ENCODE measurements at regions not wholly inside any gene's neighbourhood (a gene's known extent, or its start where the extent isn't known, plus 50 kb on each side); places are given as distances from the start of the nearest gene placed in this dataset.
"Not testable (repeated sequence)": the region's sequence is repeated elsewhere in the genome, so short reads cannot be mapped to it uniquely, and the experiment has no call there.

DNA sequence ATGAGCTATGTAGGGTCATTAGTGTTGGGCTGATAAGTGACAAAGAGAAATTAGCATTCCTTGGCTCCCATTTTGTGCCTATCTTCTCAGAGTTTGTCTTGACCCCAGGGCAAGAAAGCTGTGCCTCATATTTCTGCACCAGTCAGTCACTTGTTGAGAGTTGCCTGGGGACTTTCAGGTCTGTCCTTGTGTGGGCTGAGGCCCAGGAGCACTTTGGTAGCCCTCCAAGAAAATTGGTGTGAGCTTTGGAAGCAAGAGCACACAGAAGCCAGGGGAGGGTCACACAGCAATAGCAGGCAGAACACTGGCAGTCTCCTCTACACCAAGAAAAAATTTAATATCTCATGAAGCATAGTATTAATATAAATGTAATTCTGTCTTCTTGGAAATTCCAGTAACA, 239.9 kb downstream of the NPR3 start:
- DNase-seq (ENCODE audit: low spot score in 2 of 2) (no peak), ATAC-seq (no peak)
- Mint-ChIP-seq H3K36me3 (no peaks in the 10 kb centered on the region), H3K27ac (no peak overlapping the region), H3K9me3 (peaks cover 7% of the 10 kb centered on the region), H3K4me1 (no peaks in the 10 kb centered on the region), H3K4me3 (no peak overlapping the region)

DNA sequence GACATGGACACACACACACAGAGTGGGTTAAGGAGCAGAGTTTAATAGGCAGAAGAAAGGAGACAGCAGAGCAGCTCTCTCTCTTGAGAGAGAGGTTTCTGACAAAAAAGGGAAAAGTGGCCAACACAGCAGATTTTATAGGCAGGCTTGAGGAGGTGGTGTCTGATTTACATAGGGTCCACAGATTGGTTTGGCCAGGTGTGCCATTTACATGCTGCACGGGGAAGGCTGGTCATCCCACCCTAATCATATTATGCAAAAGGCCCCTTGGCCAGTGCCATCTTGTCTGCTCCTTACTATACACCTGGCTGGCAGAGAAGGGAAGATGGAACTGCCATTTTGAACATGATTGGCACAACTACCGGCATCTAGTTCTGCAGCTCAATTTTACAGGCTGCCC, 240.8 kb downstream of the NPR3 start:
- Mint-ChIP-seq H3K36me3 (no peaks in the 10 kb centered on the region), H3K27ac (no peak overlapping the region), H3K9me3 (peaks cover 7% of the 10 kb centered on the region), H3K4me1 (no peaks in the 10 kb centered on the region), H3K4me3 (no peak overlapping the region)
- ATAC-seq (no peak), DNase-seq (ENCODE audit: low spot score in 2 of 2) (no peak)

DNA sequence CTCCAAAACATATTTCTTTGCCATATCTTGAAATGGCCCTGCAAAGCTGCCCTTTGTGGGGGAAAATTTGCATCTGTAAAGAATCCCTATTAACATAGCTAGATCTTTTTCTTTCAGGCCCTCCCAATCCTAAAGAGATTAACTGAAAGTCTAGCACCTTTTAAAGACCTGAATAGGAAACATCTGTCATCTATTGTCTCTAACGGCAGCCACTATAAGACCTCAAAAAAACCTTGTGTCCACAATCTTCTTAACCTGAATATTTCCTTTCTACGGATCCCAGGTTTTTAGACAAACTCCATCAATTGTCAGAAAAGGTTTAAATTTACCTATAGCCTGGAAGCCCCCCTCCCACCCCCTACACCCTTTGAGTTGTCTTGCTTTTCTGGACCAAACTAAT, 241.3 kb downstream of the NPR3 start:
- H3K9me3 Mint-ChIP-seq; H3K36me3 Mint-ChIP-seq; H3K4me1 Mint-ChIP-seq; DNase-seq (ENCODE audit: low spot score in 2 of 2); H3K27ac Mint-ChIP-seq; ATAC-seq; H3K4me3 Mint-ChIP-seq: not testable (repeated sequence)

DNA sequence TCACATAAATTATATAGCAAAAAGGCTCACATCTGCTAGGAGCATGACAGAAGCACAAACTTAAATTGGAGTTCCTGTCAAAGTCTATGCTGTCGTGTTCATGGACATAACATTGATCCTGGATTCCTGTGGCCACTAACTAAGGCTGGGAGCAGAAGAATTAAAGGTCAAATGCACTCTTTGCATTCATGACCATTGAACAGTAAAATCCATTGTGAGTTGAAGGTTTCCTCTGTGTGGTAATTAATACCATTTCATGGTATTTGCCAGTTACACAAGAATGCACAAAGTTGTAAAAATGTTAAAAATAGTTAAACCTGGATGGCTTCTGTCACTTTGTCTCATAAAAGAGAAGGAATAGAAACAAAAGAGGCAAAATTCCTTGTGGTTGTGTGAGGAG, 242.6 kb downstream of the NPR3 start:
- Mint-ChIP-seq H3K36me3 (no peaks in the 10 kb centered on the region), H3K4me3 (no peak overlapping the region), H3K27ac (no peak overlapping the region), H3K4me1 (no peaks in the 10 kb centered on the region), H3K9me3 (peaks cover 15% of the 10 kb centered on the region)
- ATAC-seq (no peak), DNase-seq (ENCODE audit: low spot score in 2 of 2) (no peak)

DNA sequence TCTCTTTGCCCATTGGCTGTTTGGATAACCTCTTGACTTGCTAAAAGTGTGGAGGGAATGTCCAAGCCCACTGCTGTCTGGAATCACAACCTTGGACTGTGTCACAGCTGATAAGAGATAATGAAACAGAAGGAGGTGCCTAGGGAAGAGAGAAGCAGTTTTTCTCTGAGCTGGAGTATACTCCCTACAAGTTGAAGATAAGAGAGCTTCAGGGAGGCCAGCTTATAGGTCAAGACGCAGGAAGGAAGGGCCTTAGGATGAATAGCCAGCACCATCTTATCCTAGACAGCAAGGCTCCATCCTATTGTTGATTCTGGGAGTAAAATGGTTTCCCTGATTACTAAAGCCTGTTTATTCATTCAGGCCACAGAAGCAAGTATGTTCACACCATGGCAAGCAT, 244.7 kb downstream of the NPR3 start:
- no peak for DNase-seq (ENCODE audit: low spot score in 2 of 2)
- no peak for ATAC-seq
- Mint-ChIP-seq H3K4me3 (no peak overlapping the region), H3K27ac (no peak overlapping the region), H3K4me1 (no peaks in the 10 kb centered on the region), H3K36me3 (no peaks in the 10 kb centered on the region), H3K9me3 (peaks cover 13% of the 10 kb centered on the region)

DNA sequence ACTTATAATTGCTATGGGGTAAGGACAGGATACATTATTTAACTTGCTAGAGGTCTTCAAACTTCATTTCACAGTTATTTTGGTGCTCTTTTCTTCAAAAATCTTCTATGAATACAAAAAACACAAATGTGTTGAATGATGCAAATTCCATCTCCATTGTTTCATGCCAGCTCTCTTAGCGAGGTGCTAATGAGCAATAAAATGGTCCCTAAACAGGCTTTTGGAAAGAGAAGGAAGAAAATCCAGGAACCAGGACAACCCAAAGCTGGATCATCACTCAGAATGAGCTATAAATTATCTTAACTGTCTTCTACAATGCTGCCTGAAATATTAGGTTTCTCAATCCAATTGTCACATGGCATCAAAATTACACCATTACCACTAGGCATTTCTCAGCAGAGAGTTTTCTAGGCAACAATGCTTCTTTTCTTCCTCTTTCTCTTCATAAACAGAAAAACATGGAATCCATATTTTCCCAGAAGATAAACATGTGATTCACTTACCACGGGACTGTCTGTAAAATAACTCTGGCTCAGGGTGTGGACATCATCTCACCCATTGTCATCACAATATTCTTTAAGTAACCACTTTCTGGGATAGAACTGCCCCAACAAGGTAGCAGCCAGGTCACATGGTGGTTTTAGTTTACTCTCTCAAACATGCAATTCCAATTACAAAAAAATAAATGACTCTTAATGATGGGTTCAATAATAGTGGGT, 249.4 kb downstream of the NPR3 start:
- Mint-ChIP-seq H3K4me1 (no peaks in the 10 kb centered on the region), H3K9me3 (peaks cover 11% of the 10 kb centered on the region), H3K4me3 (no peak overlapping the region), H3K36me3 (no peaks in the 10 kb centered on the region), H3K27ac (no peak overlapping the region)
- ATAC-seq (no peak), DNase-seq (ENCODE audit: low spot score in 2 of 2) (no peak)

DNA sequence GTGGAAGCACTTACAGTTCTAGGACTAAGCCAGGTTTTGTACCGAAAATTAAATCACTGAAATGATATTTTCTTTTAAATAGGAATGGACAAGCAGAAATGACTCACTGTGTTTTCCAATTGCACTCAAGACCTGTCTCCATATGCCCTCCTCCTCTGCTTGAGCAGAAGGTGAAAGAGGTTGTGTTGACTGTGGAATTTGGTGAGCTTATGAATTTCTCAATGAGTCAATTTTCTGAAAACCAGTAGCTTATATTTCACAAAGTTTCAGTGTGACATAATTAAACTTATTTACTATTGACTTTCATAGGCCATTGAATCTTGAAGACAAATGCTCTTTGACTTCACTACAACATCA, 249.9 kb downstream of the NPR3 start:
- no peak overlapping the region for H3K4me3 Mint-ChIP-seq
- H3K4me1 Mint-ChIP-seq = no peaks in the 10 kb centered on the region
- no peaks in the 10 kb centered on the region for H3K36me3 Mint-ChIP-seq
- DNase-seq (ENCODE audit: low spot score in 2 of 2) (no peak), ATAC-seq (no peak)
- peaks cover 11% of the 10 kb centered on the region for H3K9me3 Mint-ChIP-seq
- no peak overlapping the region for H3K27ac Mint-ChIP-seq

DNA sequence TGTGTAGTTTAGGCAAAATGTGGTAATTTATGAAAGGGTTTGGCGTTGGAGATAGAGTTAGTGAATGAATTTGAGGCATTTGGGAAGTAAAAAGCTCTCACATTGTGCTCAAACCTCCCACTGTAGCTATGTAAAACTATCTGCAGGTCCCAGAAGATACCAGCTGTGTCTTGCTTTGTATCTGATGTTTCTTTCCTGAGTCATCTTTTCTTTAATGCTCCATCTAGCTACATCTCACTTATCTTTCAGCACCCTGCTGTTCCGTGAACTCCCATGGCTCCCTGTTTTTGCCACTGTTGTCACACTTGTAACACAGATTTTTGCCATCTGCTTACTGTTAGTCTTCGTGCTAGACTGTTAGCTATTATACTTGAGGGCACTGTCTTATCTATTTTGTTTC, 253.1 kb downstream of the NPR3 start:
- ATAC-seq (no peak), DNase-seq (ENCODE audit: low spot score in 2 of 2) (no peak)
- Mint-ChIP-seq H3K36me3 (no peaks in the 10 kb centered on the region), H3K9me3 (peaks cover 6% of the 10 kb centered on the region), H3K27ac (no peak overlapping the region), H3K4me1 (no peaks in the 10 kb centered on the region), H3K4me3 (no peak overlapping the region)

DNA sequence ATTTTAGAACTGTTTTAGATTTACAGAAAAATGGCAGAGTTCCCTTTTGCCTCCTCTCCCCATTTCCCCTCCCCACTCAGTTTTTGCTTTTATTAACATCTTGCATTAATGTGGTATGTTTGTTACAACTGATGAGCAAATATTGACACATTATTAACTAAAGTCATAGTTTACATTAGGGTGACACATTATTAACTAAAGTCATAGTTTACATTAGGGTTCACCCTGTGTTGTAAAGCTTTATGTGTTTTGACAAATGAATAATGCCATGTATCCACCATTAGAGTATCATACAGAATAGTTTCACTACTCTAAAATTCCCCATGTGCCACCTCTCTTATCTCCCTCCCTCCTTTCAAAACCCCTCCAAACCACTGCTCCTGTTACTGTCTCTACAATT, 262.5 kb downstream of the NPR3 start:
- Mint-ChIP-seq H3K4me3 (no peak overlapping the region), H3K4me1 (no peaks in the 10 kb centered on the region), H3K36me3 (no peaks in the 10 kb centered on the region), H3K9me3 (peaks cover 4% of the 10 kb centered on the region), H3K27ac (no peak overlapping the region)
- ATAC-seq = no peak
- no peak for DNase-seq (ENCODE audit: low spot score in 2 of 2)

DNA sequence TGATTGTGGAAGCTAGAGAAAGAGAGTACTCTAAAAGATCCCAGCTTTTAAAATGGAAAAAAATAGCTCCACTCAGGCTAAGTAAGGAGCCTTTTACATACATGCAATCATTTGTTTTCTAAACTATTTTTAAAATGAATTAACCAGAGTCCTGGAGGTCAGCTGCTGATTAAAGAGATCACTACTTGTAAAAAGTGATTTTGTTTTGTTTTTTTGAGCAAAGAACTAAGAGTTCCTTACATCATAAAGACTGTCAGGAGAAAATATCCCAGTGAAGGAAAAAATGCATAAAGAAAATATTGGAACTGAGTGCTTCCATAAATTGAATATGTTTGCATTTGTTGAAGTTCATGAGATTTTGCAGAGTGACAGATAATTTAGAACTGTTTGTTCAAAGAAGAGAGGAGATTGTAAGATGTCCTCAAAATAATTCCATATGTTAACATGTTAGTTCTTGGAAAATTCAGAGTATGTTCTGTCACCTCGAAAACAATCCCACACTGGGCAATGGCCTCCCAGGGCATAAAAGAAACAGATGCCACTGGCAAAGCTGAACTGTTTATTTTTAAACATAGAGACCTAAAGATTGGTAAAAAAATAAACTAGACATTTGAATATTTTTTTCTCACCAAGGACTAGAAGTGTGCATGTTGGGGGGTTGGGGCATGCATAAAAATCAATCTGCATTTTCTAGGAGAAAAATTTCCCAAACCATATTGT, 264.7 kb downstream of the NPR3 start:
- Mint-ChIP-seq H3K36me3 (no peaks in the 10 kb centered on the region), H3K9me3 (peaks cover 8% of the 10 kb centered on the region), H3K4me3 (no peak overlapping the region), H3K4me1 (no peaks in the 10 kb centered on the region), H3K27ac (no peak overlapping the region)
- DNase-seq (ENCODE audit: low spot score in 2 of 2) = no peak
- ATAC-seq = no peak

DNA sequence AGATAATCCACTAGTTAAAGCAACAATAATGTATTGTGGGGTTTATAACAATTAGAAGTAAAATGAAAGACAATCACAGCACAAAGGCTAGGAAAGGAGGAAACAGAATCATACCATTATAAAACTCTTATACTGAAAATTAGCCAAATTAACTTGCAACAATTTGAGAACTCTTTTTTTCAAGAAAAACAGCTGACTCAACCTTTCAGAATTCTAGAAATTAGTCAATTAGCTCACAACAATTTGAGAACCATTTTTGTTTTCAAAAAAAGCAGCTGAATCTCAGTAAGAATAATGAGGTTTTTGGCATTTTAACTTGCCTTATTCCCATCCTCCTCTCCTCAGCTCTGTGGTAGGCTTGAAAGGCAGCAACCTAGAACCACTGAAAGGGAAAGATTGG, 269.9 kb downstream of the NPR3 start:
- ATAC-seq = no peak
- H3K36me3 Mint-ChIP-seq = no peaks in the 10 kb centered on the region
- H3K4me3 Mint-ChIP-seq = no peak overlapping the region

DNA sequence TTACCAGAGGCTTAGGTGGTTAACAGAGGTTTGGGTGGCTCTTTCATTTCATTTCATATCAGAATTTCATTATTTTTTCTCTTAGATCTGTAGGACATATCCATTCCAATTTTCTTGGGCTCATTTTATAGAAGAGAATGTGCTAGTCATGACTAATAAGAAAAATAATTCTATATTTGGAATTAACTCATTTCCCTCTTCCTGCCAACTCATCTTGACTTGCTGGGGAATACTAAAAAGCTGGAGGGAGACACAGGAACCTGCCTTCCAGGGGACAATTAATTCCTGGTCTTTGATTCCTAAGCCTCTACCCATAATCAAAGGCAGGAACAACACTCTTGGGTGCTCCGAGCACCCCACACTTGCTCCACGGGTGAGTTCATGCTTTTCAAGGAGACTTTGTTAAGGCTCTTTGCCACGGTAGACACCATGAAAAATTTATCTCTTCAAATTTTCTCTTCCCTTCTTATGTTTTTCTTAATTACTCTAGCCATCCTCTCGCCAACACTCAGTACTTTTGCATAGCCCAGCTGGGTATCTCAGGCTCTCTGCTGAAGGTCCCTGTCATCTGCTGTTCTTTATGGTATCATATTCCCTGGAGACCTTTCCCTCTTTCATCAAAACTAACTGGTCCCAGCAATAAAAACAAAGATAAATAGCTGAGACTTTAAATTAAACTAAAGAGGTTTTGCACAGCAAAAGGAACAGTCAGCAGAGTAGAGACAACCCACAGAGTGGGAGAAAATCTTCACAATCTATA, 273.9 kb downstream of the NPR3 start:
- H3K9me3 Mint-ChIP-seq = peaks cover 14% of the 10 kb centered on the region
- H3K4me1 Mint-ChIP-seq = no peaks in the 10 kb centered on the region
- no peaks in the 10 kb centered on the region for H3K36me3 Mint-ChIP-seq
- ATAC-seq (no peak), DNase-seq (ENCODE audit: low spot score in 2 of 2) (no peak)
- no peak overlapping the region for H3K4me3 Mint-ChIP-seq
- no peak overlapping the region for H3K27ac Mint-ChIP-seq

More for the DNA sequence above, 269.9 kb downstream of the NPR3 start:
- H3K9me3 Mint-ChIP-seq = peaks cover 20% of the 10 kb centered on the region
- H3K27ac Mint-ChIP-seq = no peak overlapping the region
- no peak for DNase-seq (ENCODE audit: low spot score in 2 of 2)
- H3K4me1 Mint-ChIP-seq = no peaks in the 10 kb centered on the region

DNA sequence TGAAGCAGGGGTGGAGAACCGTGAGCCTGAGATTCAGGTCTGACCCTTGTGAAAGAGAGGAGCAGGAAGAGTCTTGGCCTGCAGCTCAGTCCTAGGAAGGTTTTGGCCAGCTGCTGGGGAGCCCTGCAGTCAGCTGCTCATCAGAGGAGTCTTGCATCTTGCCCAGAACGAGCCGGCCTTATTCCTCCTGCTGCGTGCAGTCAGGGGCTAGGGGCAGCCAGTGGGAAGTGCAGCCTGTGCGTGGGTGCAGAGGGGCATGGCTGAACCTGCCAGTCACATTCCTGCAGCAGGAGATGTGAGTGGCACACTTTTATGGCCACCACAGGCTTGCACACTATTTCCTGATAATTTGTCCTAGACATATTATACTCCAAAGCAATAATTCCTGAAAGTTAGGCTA, 278.7 kb downstream of the NPR3 start:
- Mint-ChIP-seq H3K4me3 (no peak overlapping the region), H3K36me3 (no peaks in the 10 kb centered on the region), H3K27ac (no peak overlapping the region), H3K4me1 (no peaks in the 10 kb centered on the region), H3K9me3 (peaks cover 8% of the 10 kb centered on the region)
- DNase-seq (ENCODE audit: low spot score in 2 of 2) (no peak), ATAC-seq (no peak)

DNA sequence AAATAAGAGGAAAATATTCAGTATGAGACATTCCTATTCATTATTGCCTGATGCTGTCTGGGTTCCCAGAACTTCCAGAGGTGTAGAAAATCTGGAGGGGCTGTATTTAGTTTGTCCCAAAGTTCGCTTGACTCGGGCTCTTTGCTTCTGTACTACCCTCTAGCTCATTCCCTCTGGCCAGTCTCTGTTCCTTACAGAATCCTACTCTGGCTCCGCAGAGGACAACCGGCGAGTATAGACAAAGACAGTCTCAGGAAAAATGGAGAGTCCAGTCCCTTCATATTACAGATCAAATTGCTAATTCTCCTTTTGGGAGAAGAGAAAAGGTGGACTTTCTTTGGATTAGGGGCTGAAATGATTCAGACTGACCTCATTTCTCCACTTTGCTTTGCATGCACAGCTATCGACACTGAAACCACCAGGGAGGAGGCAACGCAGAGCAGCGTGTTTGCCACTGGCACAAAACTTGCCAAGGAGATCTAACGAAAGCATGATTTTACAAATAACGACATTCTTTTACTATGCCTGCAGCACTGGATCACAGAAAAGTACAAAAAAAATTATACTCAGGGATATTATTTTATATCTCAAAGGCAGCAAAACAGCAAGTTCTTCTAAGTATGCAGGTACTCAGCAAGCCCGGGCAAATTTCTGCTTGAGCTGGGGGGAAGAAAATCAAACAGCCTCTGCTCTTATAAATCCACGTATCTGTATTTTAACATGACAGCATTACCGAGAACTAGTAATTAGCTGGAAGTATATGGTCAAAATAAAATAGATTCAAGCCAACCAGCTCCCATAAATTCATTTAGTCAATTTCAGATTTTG, 279.7 kb downstream of the NPR3 start:
- Mint-ChIP-seq H3K36me3 (no peaks in the 10 kb centered on the region), H3K9me3 (peaks cover 3% of the 10 kb centered on the region), H3K27ac (no peak overlapping the region), H3K4me3 (no peak overlapping the region), H3K4me1 (no peaks in the 10 kb centered on the region)
- DNase-seq (ENCODE audit: low spot score in 2 of 2) (no peak), ATAC-seq (no peak)

DNA sequence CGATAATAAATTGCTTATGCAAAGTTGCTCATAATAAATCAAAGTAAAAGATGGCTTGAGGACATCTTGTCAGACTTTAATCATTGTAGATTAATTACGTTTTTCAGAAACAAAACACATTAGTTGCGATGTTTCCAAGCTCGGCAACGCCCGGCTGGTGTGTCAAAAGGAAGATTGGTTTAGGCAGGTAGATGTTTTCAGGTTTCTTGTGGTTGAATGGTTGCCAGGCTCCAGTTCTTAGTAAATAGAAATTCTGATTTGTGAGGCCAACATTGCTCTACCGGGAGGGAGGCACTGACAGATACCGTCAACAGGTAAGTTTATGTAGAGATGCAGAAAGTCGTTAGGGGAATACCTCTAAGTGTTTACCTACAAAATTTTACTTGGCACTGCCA, 280.3 kb downstream of the NPR3 start:
- H3K9me3 Mint-ChIP-seq = peaks cover 3% of the 10 kb centered on the region
- DNase-seq (ENCODE audit: low spot score in 2 of 2) (no peak), ATAC-seq (no peak)
- no peaks in the 10 kb centered on the region for H3K4me1 Mint-ChIP-seq
- no peaks in the 10 kb centered on the region for H3K36me3 Mint-ChIP-seq
- no peak overlapping the region for H3K4me3 Mint-ChIP-seq
- no peak overlapping the region for H3K27ac Mint-ChIP-seq
